Gastrocnemius medialis (tissue), 4 donors: ENCODE measurements at regions not wholly inside any gene's neighbourhood (a gene's known extent, or its start where the extent isn't known, plus 50 kb on each side); places are given as distances from the start of the nearest gene placed in this dataset.
"Not testable (repeated sequence)": the region's sequence is repeated elsewhere in the genome, so short reads cannot be mapped to it uniquely, and the experiment has no call there.

ENCODE experiments used
- ATAC-seq, 2 donors: fragments of 150-250 bp; one replicate each; pipeline ENCODE4 v1.9.1; 2016
- DNase-seq, 2 donors: peaks; one replicate each; pipeline ENCODE4 v3.0.0-alpha.2; 2019
- H3K27ac ChIP-seq, 4 donors: fragments of 200-600 bp; sonication (generic); 1 replicate in 1 of 4; 2 replicates in 3 of 4; pipeline ENCODE4 v1.5.1; 2016 to 2018; ENCODE audit warnings: mild to moderate bottlenecking in 2 of 4, moderate library complexity in 1 of 4
- H3K27me3 ChIP-seq, 3 donors: fragments of 200-600 bp; sonication (generic) in 2 of 3; 1 replicate in 1 of 3; 2 replicates in 2 of 3; pipeline versions ENCODE4 v1.5.1 to v1.6.0; 2016 to 2019; ENCODE audit warnings: mild to moderate bottlenecking in 1 of 3, moderate library complexity in 1 of 3
- H3K36me3 ChIP-seq, 2 donors: fragments of 200-600 bp; sonication (generic) in 1 of 2; one replicate each; pipeline ENCODE4 v1.5.1; 2017 to 2018
- H3K4me1 ChIP-seq, 2 donors: fragments of 200-600 bp; sonication (generic) in 1 of 2; one replicate each; pipeline ENCODE4 v1.5.1; 2016 to 2017; ENCODE audit warnings: mild to moderate bottlenecking in 2 of 2
- H3K4me3 ChIP-seq, 4 donors: fragments of 200-600 bp; sonication (generic) in 3 of 4; 1 replicate in 1 of 4; 2 replicates in 3 of 4; pipeline ENCODE4 v1.5.1; 2016 to 2019; ENCODE audit warnings: mild to moderate bottlenecking in 2 of 4
- H3K9me3 ChIP-seq, 3 donors: fragments of 200-600 bp; sonication (generic) in 2 of 3; 1 replicate in 1 of 3; 2 replicates in 2 of 3; pipeline ENCODE4 v1.5.1; 2016 to 2019
- CTCF ChIP-seq, 5 experiments: fragments of 450-650 bp in 3 of 5; fragments of 200-600 bp in 2 of 5; sonication (generic) in 2 of 5; IDR thresholded peaks in 4 of 5; conservative IDR thresholded peaks in 1 of 5; 1 replicate in 4 of 5; 2 replicates in 1 of 5; pipeline ENCODE4 v1.5.1; 2016 to 2019; ENCODE audit warnings: antibody characterized with exemption in 5 of 5, mild to moderate bottlenecking in 3 of 5, moderate library complexity in 3 of 5
- POLR2A ChIP-seq, 2 donors: fragments of 450-650 bp; IDR thresholded peaks; one replicate each; pipeline ENCODE4 v1.6.1; 2017; ENCODE audit warnings: antibody characterized with exemption in 2 of 2, mild to moderate bottlenecking in 2 of 2, moderate library complexity in 2 of 2
- in situ Hi-C, 4 donors: fragments of 200-750 bp; cut with MboI; loops; one replicate each; pipeline versions ENCODE4 v1.15.0 to v1.8.0; 2017; ENCODE audit warnings: low sequenced_read_pairs in 4 of 4
- intact Hi-C: fragments of 100-400 bp; cut with DNase I; formaldehyde crosslinking; loops from one replicate; pipeline ENCODE4 v1.15.1; 2023; ENCODE audit warnings: low total_unique reads

- Histone ChIP-seq H3K4me1 (peaks cover 3 to 9% of the 10 kb centered on the region in 2 donors), H3K27me3 (no peaks in the 10 kb centered on the region), H3K36me3 (no peaks in the 10 kb centered on the region), H3K9me3 (no peaks in the 10 kb centered on the region), H3K27ac (no peak overlapping the region), H3K4me3 (no peak overlapping the region)
- ATAC-seq (no peak), DNase-seq (no peak)
- in situ Hi-C loops (no loop called here), intact Hi-C loops (no loop called here)
- TF ChIP-seq CTCF (IDR thresholded peaks at IDR 0.05 in 4 of 5, conservative IDR thresholded peaks at IDR 0.05 in 1 of 5) = no peak
Measured at GRCh38 chr22:42184852-42185251, 54.2 kb upstream of the CYP2D6 start.

GRCh38 chr22:42183461-42184059, 53.0 kb upstream of the CYP2D6 start:
- H3K9me3 ChIP-seq, intact Hi-C loops, H3K27me3 ChIP-seq, H3K36me3 ChIP-seq, H3K27ac ChIP-seq, in situ Hi-C loops, DNase-seq, ATAC-seq, H3K4me3 ChIP-seq: not testable (repeated sequence)
- H3K4me1 ChIP-seq = peaks cover 3 to 11% of the 10 kb centered on the region in 2 donors

GRCh38 chr22:42180349-42180842, 49.8 kb upstream of the CYP2D6 start:
- Histone ChIP-seq H3K36me3 (no peaks in the 10 kb centered on the region), H3K27ac (no peak overlapping the region), H3K4me3 (no peak overlapping the region), H3K27me3 (no peaks in the 10 kb centered on the region), H3K4me1 (peaks cover 3 to 11% of the 10 kb centered on the region in 2 donors), H3K9me3 (no peaks in the 10 kb centered on the region)
- intact Hi-C loops (no loop called here), in situ Hi-C loops (no loop called here)
- peak; percentile 77 to 86 for ATAC-seq
- peak in 1 of 2 donors; percentile 36 for DNase-seq
- TF ChIP-seq CTCF (IDR thresholded peaks at IDR 0.05 in 4 of 5, conservative IDR thresholded peaks at IDR 0.05 in 1 of 5) (no peak), POLR2A (IDR thresholded peaks at IDR 0.05) (no peak)
